GM23248 (cell line): ENCODE measurements at regions not wholly inside any gene's neighbourhood (a gene's known extent, or its start where the extent isn't known, plus 50 kb on each side); places are given as distances from the start of the nearest gene placed in this dataset.

ENCODE experiments used
- DNase-seq: peaks from one replicate; pipeline ENCODE4 v3.0.0-alpha.2; 2015
- H2AFZ ChIP-seq: fragments of 200-600 bp; sonication (generic); 2 replicates; pipeline ENCODE4 v1.6.1; 2016; ENCODE audit warnings: antibody characterized with exemption
- H3F3A ChIP-seq: fragments of 200-600 bp; sonication (generic); 2 replicates; pipeline ENCODE4 v1.6.1; 2016; ENCODE audit warnings: mild to moderate bottlenecking, antibody characterized with exemption, mixed run types; ENCODE audit not compliant: insufficient read depth
- H3K27ac ChIP-seq: fragments of 200-600 bp; sonication (generic); 2 replicates; pipeline ENCODE4 v1.5.1; 2016; ENCODE audit warnings: mild to moderate bottlenecking
- H3K27me3 ChIP-seq: fragments of 200-600 bp; sonication (generic); replicated peaks from 2 replicates; pipeline ENCODE4 v1.6.1; 2016; ENCODE audit warnings: mild to moderate bottlenecking; ENCODE audit not compliant: insufficient read depth
- H3K36me3 ChIP-seq: fragments of 200-600 bp; sonication (generic); 2 replicates; pipeline ENCODE4 v1.6.1; 2016; ENCODE audit warnings: low read depth, mild to moderate bottlenecking
- H3K4me1 ChIP-seq: fragments of 200-600 bp; sonication (generic); 2 replicates; pipeline ENCODE4 v1.6.1; 2016; ENCODE audit warnings: mild to moderate bottlenecking; ENCODE audit not compliant: insufficient read depth
- H3K4me2 ChIP-seq: fragments of 200-600 bp; sonication (generic); one replicate; pipeline ENCODE4 v1.6.1; 2016; ENCODE audit warnings: mild to moderate bottlenecking; ENCODE audit not compliant: unreplicated experiment
- H3K4me3 ChIP-seq: fragments of 200-600 bp; sonication (generic); 2 replicates; pipeline ENCODE4 v1.5.1; 2016; ENCODE audit warnings: mild to moderate bottlenecking
- H3K79me2 ChIP-seq: fragments of 200-600 bp; sonication (generic); 2 replicates; pipeline ENCODE4 v1.6.1; 2016; ENCODE audit warnings: mild to moderate bottlenecking; ENCODE audit not compliant: insufficient read depth
- H3K9ac ChIP-seq: fragments of 200-600 bp; sonication (generic); 2 replicates; pipeline ENCODE4 v1.6.1; 2016; ENCODE audit warnings: mild to moderate bottlenecking
- H3K9me2 ChIP-seq: fragments of 200-600 bp; sonication (generic); 2 replicates; pipeline ENCODE4 v1.6.1; 2016; ENCODE audit warnings: mixed run types, mild to moderate bottlenecking, moderate library complexity; ENCODE audit not compliant: insufficient read depth
- H3K9me3 ChIP-seq: fragments of 200-600 bp; sonication (generic); one replicate; pipeline ENCODE4 v1.6.1; 2017; ENCODE audit warnings: low read depth
- H4K20me1 ChIP-seq: fragments of 200-600 bp; sonication (generic); 2 replicates; pipeline ENCODE4 v1.6.0; 2016; ENCODE audit not compliant: insufficient read depth
- EZH2 ChIP-seq: fragments of 200-600 bp; sonication (generic); IDR thresholded peaks from 2 replicates; pipeline ENCODE4 v1.6.1; 2018; ENCODE audit warnings: antibody characterized with exemption, mild to moderate bottlenecking; ENCODE audit not compliant: insufficient read depth, poor library complexity, severe bottlenecking
- EZH2phosphoT487 ChIP-seq: fragments of 200-600 bp; sonication (generic); IDR thresholded peaks from 2 replicates; pipeline ENCODE4 v1.6.1; 2018; ENCODE audit warnings: antibody characterized with exemption, moderate library complexity, mild to moderate bottlenecking, low read depth; ENCODE audit not compliant: insufficient read depth
- WGBS, 2 experiments: methylation state at CpG; one replicate each; pipeline ENCODE4 v1.1.6; 2015 to 2017; ENCODE audit warnings: low lambda C conversion rate in 2 of 2, low coverage in 1 of 2; ENCODE audit errors: missing lambda C conversion rate in 2 of 2; 5-methylcytosine and 5-hydroxymethylcytosine counted together
- in situ Hi-C: fragments of 300-500 bp; cut with MboI; formaldehyde crosslinking; loops from 2 replicates; pipeline ENCODE4 v1.15.0; 2020

GRCh38 chr2:152925547-152926448 is 207.4 kb downstream of the ARL6IP6 start:
- no peaks in the 10 kb centered on the region for H4K20me1 ChIP-seq
- TF ChIP-seq EZH2phosphoT487, result no peak
- TF ChIP-seq EZH2, result no peak
- H3K27ac ChIP-seq, result no peak overlapping the region
- H3F3A ChIP-seq, result peaks cover 9% of the 10 kb centered on the region; the same call in 1 of the 2 replicates
- no peaks in the 10 kb centered on the region; the same call in 1 of the 2 replicates for H3K27me3 ChIP-seq
- H3K9me3 ChIP-seq, result no peaks in the 10 kb centered on the region
- H3K4me3 ChIP-seq, result no peak overlapping the region
- DNase-seq, result peak; percentile 64
- H3K79me2 ChIP-seq, result no peaks in the 10 kb centered on the region
- in situ Hi-C loops, result no loop called here
- H3K36me3 ChIP-seq, result no peaks in the 10 kb centered on the region
- H3K4me1 ChIP-seq, result no peaks in the 10 kb centered on the region
- no peak overlapping the region for H2AFZ ChIP-seq
- no peak overlapping the region for H3K4me2 ChIP-seq
- H3K9me2 ChIP-seq, result no peaks in the 10 kb centered on the region
- 23 to 24% methylated on average over 11 of the region's 11 CpGs for WGBS, 2 experiments
- no peak overlapping the region for H3K9ac ChIP-seq

DNA sequence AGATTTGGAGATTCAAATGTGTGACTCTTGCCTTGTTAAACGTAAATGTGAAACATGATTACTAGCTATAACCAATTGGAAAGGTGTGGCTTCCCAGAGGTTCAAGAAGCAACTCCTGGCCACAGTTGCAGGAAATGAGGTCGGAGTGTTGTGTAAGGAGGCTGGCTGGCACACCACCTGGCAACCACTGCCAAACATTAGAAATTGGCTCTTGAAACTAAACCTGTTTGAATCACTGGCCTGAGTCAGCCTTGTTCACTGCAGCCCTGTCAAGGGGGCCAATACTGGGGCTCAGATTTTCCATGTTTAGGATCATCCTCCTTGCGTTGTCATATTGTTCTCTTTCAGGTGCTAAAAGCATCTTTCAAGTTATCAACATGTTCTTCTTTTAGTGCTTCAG is 206.3 kb downstream of the ARL6IP6 start:
- Histone ChIP-seq H3K27ac (no peak overlapping the region), H3K9me2 (no peaks in the 10 kb centered on the region), H3K36me3 (no peaks in the 10 kb centered on the region), H3F3A (peaks cover 8% of the 10 kb centered on the region; the same call in 1 of the 2 replicates), H4K20me1 (no peaks in the 10 kb centered on the region), H2AFZ (no peak overlapping the region), H3K9ac (no peak overlapping the region), H3K79me2 (no peaks in the 10 kb centered on the region), H3K4me2 (no peak overlapping the region), H3K4me3 (no peak overlapping the region), H3K4me1 (no peaks in the 10 kb centered on the region), H3K9me3 (no peaks in the 10 kb centered on the region), H3K27me3 (peaks cover under 1% of the 10 kb centered on the region)
- peak; percentile 68 for DNase-seq
- WGBS, 2 experiments, result 25 to 32% methylated on average over 3 of the region's 3 CpGs
- in situ Hi-C loops, result no loop called here
- TF ChIP-seq EZH2 (no peak), EZH2phosphoT487 (no peak)

DNA sequence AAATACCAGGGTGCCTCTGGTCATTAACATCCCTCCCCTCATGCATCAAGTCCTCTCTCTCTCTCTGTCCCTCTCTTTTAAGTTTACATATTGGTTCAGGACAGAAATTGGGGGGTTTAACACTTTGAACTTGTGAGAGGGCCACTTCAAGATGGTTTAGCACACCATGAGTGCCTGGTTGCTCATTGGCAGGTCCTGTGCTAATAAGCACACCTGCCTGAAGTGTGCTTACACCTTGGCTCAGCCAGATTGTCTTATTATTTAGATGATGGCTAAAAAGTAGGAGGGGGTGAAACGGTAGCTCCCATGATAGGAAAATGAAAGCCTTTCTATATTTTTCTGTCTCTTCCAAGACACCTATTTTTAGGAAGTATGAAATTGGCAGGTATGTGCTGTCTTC is 205.8 kb downstream of the ARL6IP6 start:
- in situ Hi-C loops, result no loop called here

DNA sequence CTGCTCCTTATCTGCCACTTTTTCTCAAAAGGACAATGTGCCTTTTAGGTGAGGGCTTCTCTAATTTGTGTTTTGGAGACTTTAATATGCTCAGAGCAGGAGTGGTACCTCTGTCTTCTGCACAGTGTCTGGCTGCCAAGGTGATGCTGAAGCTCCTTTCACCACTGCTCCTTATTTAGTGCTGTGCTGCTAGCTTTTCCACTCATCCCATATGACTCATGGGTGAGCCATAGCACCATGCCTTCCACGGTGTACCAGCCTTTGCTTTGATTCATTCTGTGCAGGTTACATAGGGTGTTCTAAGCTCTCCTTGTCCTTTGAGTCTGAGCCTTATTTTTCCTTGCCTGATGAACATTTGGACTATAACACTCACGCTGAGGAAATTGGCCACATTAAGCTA is 202.4 kb downstream of the ARL6IP6 start:
- no peaks in the 10 kb centered on the region for H3K9me2 ChIP-seq
- no peak overlapping the region for H3K27ac ChIP-seq
- no peaks in the 10 kb centered on the region for H3K36me3 ChIP-seq
- H3K4me3 ChIP-seq, result no peak overlapping the region
- H3K79me2 ChIP-seq, result no peaks in the 10 kb centered on the region
- peak; percentile 79 for DNase-seq
- no peaks in the 10 kb centered on the region for H3K4me1 ChIP-seq
- no peak overlapping the region for H3K9ac ChIP-seq
- 0% methylated on average over 2 of the region's 2 CpGs for WGBS, 2 experiments
- TF ChIP-seq EZH2phosphoT487 (no peak), EZH2 (no peak)
- no peak overlapping the region for H3K4me2 ChIP-seq
- no peaks in the 10 kb centered on the region for H4K20me1 ChIP-seq
- no peak overlapping the region for H2AFZ ChIP-seq
- in situ Hi-C loops, result no loop called here
- H3K9me3 ChIP-seq, result no peaks in the 10 kb centered on the region
- 0 out of 2 replicates have a peak, but pooled peaks cover 6% of the 10 kb centered on the region for H3F3A ChIP-seq
- peaks cover 6% of the 10 kb centered on the region for H3K27me3 ChIP-seq

More for the DNA sequence above, 205.8 kb downstream of the ARL6IP6 start:
- Histone ChIP-seq H3K27me3 (peaks cover 6% of the 10 kb centered on the region), H3K27ac (no peak overlapping the region), H3K4me3 (no peak overlapping the region), H3K36me3 (no peaks in the 10 kb centered on the region), H2AFZ (no peak overlapping the region), H3K79me2 (no peaks in the 10 kb centered on the region), H3K9me2 (no peaks in the 10 kb centered on the region), H3K4me2 (no peak overlapping the region), H3K9me3 (no peaks in the 10 kb centered on the region), H4K20me1 (no peaks in the 10 kb centered on the region), H3K4me1 (no peaks in the 10 kb centered on the region), H3F3A (0 out of 2 replicates have a peak, but pooled peaks cover 6% of the 10 kb centered on the region), H3K9ac (no peak overlapping the region)
- WGBS, 2 experiments, result 28 to 63% methylated on average over 1 of the region's 1 CpG
- no peak for DNase-seq
- TF ChIP-seq EZH2 (no peak), EZH2phosphoT487 (no peak)
